IMR-90 (cell line): ENCODE measurements at regions not wholly inside any gene's neighbourhood (a gene's known extent, or its start where the extent isn't known, plus 50 kb on each side); places are given as distances from the start of the nearest gene placed in this dataset.
"Not testable (repeated sequence)": the region's sequence is repeated elsewhere in the genome, so short reads cannot be mapped to it uniquely, and the experiment has no call there.

Experiments
- ATAC-seq: fragments of 200-7000 bp; cut with Tn5 transposase; 2 replicates; pipeline ENCODE4 v1.9.1; 2020; ENCODE audit warnings: low read depth, mild to moderate bottlenecking, moderate library complexity
- BruUV-seq: library from RNA; stranded (reverse); fragments of 400-500 nt; replicated peaks from 2 replicates; lab custom pipeline; 2021; lab: Mats Ljungman, UMichigan
- CTCF ChIA-PET: fragments of 300-600 bp; formaldehyde crosslinking; extraction: SDS; loops from one replicate; lab custom pipeline; 2021; ENCODE audit warnings: antibody characterized with exemption; lab: Yijun Ruan, JAX
- POLR2A ChIA-PET: fragments of 300-600 bp; sonication (Branson Sonifier 250); formaldehyde crosslinking; loops from one replicate; lab custom pipeline; 2022; ENCODE audit warnings: antibody characterized with exemption; ENCODE audit not compliant: unreplicated experiment; lab: Charles Lee
- DNase-seq: peaks from one replicate; pipeline ENCODE4 v3.0.0; 2013
- H2AFZ ChIP-seq: replicated peaks from 2 replicates; pipeline ENCODE3; 2013; ENCODE audit warnings: low read length, mild to moderate bottlenecking; ENCODE audit not compliant: poor library complexity
- H2AK5ac ChIP-seq: 2 replicates; pipeline ENCODE4 v1.6.1; 2013; ENCODE audit warnings: low read depth, low read length, inconsistent platforms
- H2AK9ac ChIP-seq: replicated peaks from 2 replicates; pipeline ENCODE3; 2013; ENCODE audit warnings: mild to moderate bottlenecking, low read depth, low read length, moderate library complexity; ENCODE audit not compliant: poor library complexity
- H2BK120ac ChIP-seq: 2 replicates; pipeline ENCODE4 v1.6.1; 2013; ENCODE audit warnings: low read depth, low read length, inconsistent platforms
- H2BK15ac ChIP-seq: 3 replicates; pipeline ENCODE4 v1.6.1; 2013; ENCODE audit warnings: low read depth, low read length, inconsistent platforms
- H2BK20ac ChIP-seq: 2 replicates; pipeline ENCODE4 v1.6.1; 2013; ENCODE audit warnings: low read depth, mild to moderate bottlenecking, inconsistent platforms, low read length, moderate library complexity
- H2BK5ac ChIP-seq: 2 replicates; pipeline ENCODE4 v1.6.1; 2013; ENCODE audit warnings: mild to moderate bottlenecking, low read depth, low read length, inconsistent platforms; ENCODE audit not compliant: poor library complexity, severe bottlenecking
- H3K14ac ChIP-seq: replicated peaks from 2 replicates; pipeline ENCODE4 v1.6.1; 2013; ENCODE audit warnings: low read depth, low read length, inconsistent platforms
- H3K18ac ChIP-seq: 2 replicates; pipeline ENCODE4 v1.6.1; 2013; ENCODE audit warnings: low read depth, low read length, control low read depth
- H3K23ac ChIP-seq: 2 replicates; pipeline ENCODE4 v1.6.1; 2013; ENCODE audit warnings: low read depth, low read length, inconsistent platforms
- H3K27ac ChIP-seq: 2 replicates; pipeline ENCODE4 v1.5.1; 2013; ENCODE audit warnings: mild to moderate bottlenecking, control low read depth, low read length; ENCODE audit not compliant: insufficient read depth
- H3K27me3 ChIP-seq: 2 replicates; pipeline ENCODE4 v1.6.1; 2013; ENCODE audit warnings: low read length; ENCODE audit not compliant: control insufficient read depth, insufficient read depth
- H3K36me3 ChIP-seq: 2 replicates; pipeline ENCODE4 v1.6.1; 2013; ENCODE audit warnings: low read length, mixed read lengths; ENCODE audit not compliant: control insufficient read depth, insufficient read depth
- H3K4ac ChIP-seq: 2 replicates; pipeline ENCODE4 v1.6.1; 2013; ENCODE audit warnings: low read depth, low read length, inconsistent platforms
- H3K4me1 ChIP-seq: 2 replicates; pipeline ENCODE4 v1.6.1; 2013; ENCODE audit warnings: low read length, mixed read lengths; ENCODE audit not compliant: control insufficient read depth, insufficient read depth
- H3K4me2 ChIP-seq: 2 replicates; pipeline ENCODE4 v1.6.1; 2013; ENCODE audit warnings: low read depth, mild to moderate bottlenecking, control low read depth, low read length, moderate library complexity
- H3K4me3 ChIP-seq: 2 replicates; pipeline ENCODE4 v1.5.1; 2013; ENCODE audit warnings: low read depth, mild to moderate bottlenecking, control low read depth, low read length, moderate library complexity; ENCODE audit not compliant: insufficient read depth
- H3K56ac ChIP-seq: 2 replicates; pipeline ENCODE4 v1.6.1; 2013; ENCODE audit warnings: low read length, inconsistent platforms; ENCODE audit not compliant: insufficient read depth; ENCODE audit errors: extremely low read depth
- H3K79me1 ChIP-seq, 2 experiments: 2 replicates each; pipeline ENCODE4 v1.6.1; 2013; ENCODE audit warnings: low read length in 2 of 2, inconsistent platforms in 1 of 2, low read depth in 1 of 2
- H3K9ac ChIP-seq: 2 replicates; pipeline ENCODE4 v1.6.1; 2013; ENCODE audit warnings: low read depth, low read length, control low read depth
- H3K9me1 ChIP-seq: 2 replicates; pipeline ENCODE4 v1.6.1; 2013; ENCODE audit warnings: low read length, inconsistent platforms; ENCODE audit not compliant: insufficient read depth
- H3K9me3 ChIP-seq: 2 replicates; pipeline ENCODE4 v1.6.1; 2013; ENCODE audit warnings: low read length; ENCODE audit not compliant: control insufficient read depth, insufficient read depth
- H4K20me1 ChIP-seq: 2 replicates; pipeline ENCODE4 v1.6.1; 2013; ENCODE audit warnings: low read length, inconsistent platforms; ENCODE audit not compliant: insufficient read depth
- H4K5ac ChIP-seq: 2 replicates; pipeline ENCODE4 v1.6.1; 2013; ENCODE audit warnings: mild to moderate bottlenecking, low read depth, low read length, control low read depth
- H4K8ac ChIP-seq, 2 experiments: 2 replicates each; pipeline ENCODE4 v1.6.1; 2013; ENCODE audit warnings: low read depth in 2 of 2, low read length in 2 of 2, control low read depth in 1 of 2, inconsistent platforms in 1 of 2
- H4K91ac ChIP-seq: 2 replicates; pipeline ENCODE4 v1.6.1; 2013; ENCODE audit warnings: low read depth, low read length, inconsistent platforms; ENCODE audit not compliant: insufficient read depth
- WGBS, 2 experiments: methylation state at CpG; one replicate each; pipeline versions ENCODE4 v1.1.5 to v1.1.7; 2013; ENCODE audit warnings: missing lambda C conversion rate in 2 of 2; ENCODE audit not compliant: insufficient read length in 1 of 2; ENCODE audit errors: extremely low coverage in 2 of 2; 5-methylcytosine and 5-hydroxymethylcytosine counted together
- dilution Hi-C: fragments of 300-500 bp; cut with HindIII; formaldehyde crosslinking; loops from one replicate; pipeline ENCODE4 v1.14.3; 2018; ENCODE audit warnings: low sequenced_read_pairs; ENCODE audit not compliant: unreplicated experiment
- in situ Hi-C: fragments of 300-500 bp; cut with MboI; formaldehyde crosslinking; loops from 3 replicates; pipeline ENCODE4 v1.14.3; 2019; ENCODE audit warnings: low sequenced_read_pairs, inconsistent platforms, mixed read lengths
- intact Hi-C: fragments of 100-400 bp; cut with micrococcal nuclease; formaldehyde crosslinking; loops from 2 replicates; pipeline ENCODE4 v1.10.0; 2022

GRCh38 chr4:17003606-17004392 is 105.4 kb upstream of the LDB2 start:
- H2AFZ ChIP-seq, H4K91ac ChIP-seq, H3K18ac ChIP-seq, dilution Hi-C loops, H3K4ac ChIP-seq, H3K4me3 ChIP-seq, H3K56ac ChIP-seq, H3K4me1 ChIP-seq, H3K4me2 ChIP-seq, POLR2A ChIA-PET, BruUV-seq, DNase-seq, H2BK15ac ChIP-seq, H2BK5ac ChIP-seq, H2BK20ac ChIP-seq, H2AK9ac ChIP-seq, H3K27me3 ChIP-seq, H4K20me1 ChIP-seq, in situ Hi-C loops, H2BK120ac ChIP-seq, H2AK5ac ChIP-seq, H3K23ac ChIP-seq, H3K36me3 ChIP-seq, intact Hi-C loops, H3K9me1 ChIP-seq, CTCF ChIA-PET, H4K8ac ChIP-seq, ATAC-seq, H3K27ac ChIP-seq, H4K5ac ChIP-seq, H3K9ac ChIP-seq, H3K9me3 ChIP-seq, H3K14ac ChIP-seq, H3K79me1 ChIP-seq: not testable (repeated sequence)
- WGBS, 2 experiments, result 88% methylated on average over 3 of the region's 16 CpGs; no CpG with 5 or more reads in 1 of the 2 experiments
